HCT116 (cell line): ENCODE measurements at regions not wholly inside any gene's neighbourhood (a gene's known extent, or its start where the extent isn't known, plus 50 kb on each side); places are given as distances from the start of the nearest gene placed in this dataset.

Source experiments
- CEBPB ChIP-seq: IDR thresholded peaks from 2 replicates; pipeline ENCODE4 v1.6.1; 2012; ENCODE audit warnings: low read depth
- EGR1 ChIP-seq: IDR thresholded peaks from 2 replicates; pipeline ENCODE4 v1.6.1; 2012; ENCODE audit warnings: low read depth
- EZH2 ChIP-seq: fragments of 200-600 bp; sonication (generic); IDR thresholded peaks from 2 replicates; pipeline ENCODE4 v1.6.1; 2017; ENCODE audit warnings: antibody characterized with exemption, mixed run types
- POLR2A ChIP-seq: IDR thresholded peaks from 2 replicates; pipeline ENCODE4 v1.7.0; 2011; ENCODE audit warnings: borderline replicate concordance; ENCODE audit not compliant: insufficient read depth, insufficient read length; ENCODE audit errors: extremely low read depth
- POLR2AphosphoS5 ChIP-seq: IDR thresholded peaks from 2 replicates; pipeline ENCODE4 v1.6.1; 2011; ENCODE audit warnings: mild to moderate bottlenecking, low read depth, low read length, moderate library complexity
- SIN3A ChIP-seq: IDR thresholded peaks from 2 replicates; pipeline ENCODE4 v1.6.1; 2012; ENCODE audit warnings: low read depth
- SP1 ChIP-seq: IDR thresholded peaks from 2 replicates; pipeline ENCODE4 v1.6.1; 2012; ENCODE audit warnings: low read depth
- TCF7L2 ChIP-seq: IDR thresholded peaks from 2 replicates; pipeline ENCODE4 v1.7.0; 2011; ENCODE audit warnings: borderline replicate concordance, inconsistent platforms; ENCODE audit not compliant: insufficient read depth, insufficient read length; ENCODE audit errors: extremely low read depth
- YY1 ChIP-seq: IDR thresholded peaks from 2 replicates; pipeline ENCODE4 v1.6.1; 2011; ENCODE audit warnings: low read length, low read depth, moderate library complexity, mild to moderate bottlenecking; ENCODE audit not compliant: insufficient replicate concordance; ENCODE audit errors: extremely low read depth
- TF ChIP-seq, protein P1 (sequence below), 3 experiments: fragments of 200-600 bp in 1 of 3; sonication (generic) in 1 of 3; IDR thresholded peaks in 2 of 3; conservative IDR thresholded peaks in 1 of 3; 2 replicates each; pipeline ENCODE4 v1.5.1; 2012 to 2017; ENCODE audit warnings: low read depth in 2 of 3, low read length in 2 of 3, antibody characterized with exemption in 1 of 3, borderline replicate concordance in 1 of 3, control low read depth in 1 of 3, mild to moderate bottlenecking in 1 of 3, mixed read lengths in 1 of 3, mixed run types in 1 of 3, moderate library complexity in 1 of 3; ENCODE audit not compliant: insufficient read depth in 1 of 3
- TF ChIP-seq, protein P2 (sequence below): IDR thresholded peaks from 2 replicates; pipeline ENCODE4 v1.6.1; 2012; ENCODE audit warnings: low read depth
- TF ChIP-seq, protein P3 (sequence below): IDR thresholded peaks from 2 replicates; pipeline ENCODE4 v1.6.1; 2012

DNA sequence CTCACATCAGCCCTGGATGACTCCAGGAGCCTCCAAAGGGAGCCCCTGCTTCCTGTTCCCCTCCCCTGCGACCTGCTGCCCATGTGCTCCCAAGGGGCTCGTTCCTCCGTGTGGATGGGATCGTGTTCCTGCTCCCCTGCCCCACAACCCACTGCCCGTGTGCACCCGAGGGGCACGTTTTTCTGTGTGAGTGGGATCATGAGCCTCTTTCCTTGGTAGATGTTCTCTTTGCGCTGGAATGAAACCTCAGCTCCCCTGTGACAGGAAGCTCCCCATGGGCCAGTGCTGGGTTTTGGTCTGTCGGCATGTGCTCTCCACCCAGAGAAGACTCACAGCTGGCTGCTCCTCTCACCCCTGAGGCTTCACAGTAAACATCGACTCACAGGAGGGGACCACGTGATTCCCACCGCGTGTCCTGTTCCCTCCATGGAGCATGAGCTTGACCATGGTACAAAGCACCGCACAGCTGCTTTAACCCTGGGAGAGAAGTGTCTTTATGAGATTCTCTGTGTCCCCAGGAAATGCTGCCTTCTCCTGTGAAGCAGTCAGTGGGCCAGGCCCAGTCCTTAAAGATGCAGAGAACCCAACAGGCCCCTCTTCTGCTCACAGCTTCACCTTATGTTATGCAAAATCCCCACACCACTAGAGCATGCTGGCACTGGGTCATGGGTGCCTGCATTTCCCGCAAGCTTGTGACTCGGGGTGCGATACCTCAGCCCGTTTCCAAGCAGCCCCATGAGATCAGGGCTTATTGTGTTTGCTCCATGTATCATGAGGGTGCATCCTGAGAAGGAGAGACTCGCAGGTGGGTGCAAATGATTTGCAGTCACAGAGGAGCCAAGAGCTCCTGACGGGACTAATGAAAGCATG lies 215.1 kb downstream of the ERMARD start:
- TF ChIP-seq SP1: no peak
- TF ChIP-seq, protein P1, sequence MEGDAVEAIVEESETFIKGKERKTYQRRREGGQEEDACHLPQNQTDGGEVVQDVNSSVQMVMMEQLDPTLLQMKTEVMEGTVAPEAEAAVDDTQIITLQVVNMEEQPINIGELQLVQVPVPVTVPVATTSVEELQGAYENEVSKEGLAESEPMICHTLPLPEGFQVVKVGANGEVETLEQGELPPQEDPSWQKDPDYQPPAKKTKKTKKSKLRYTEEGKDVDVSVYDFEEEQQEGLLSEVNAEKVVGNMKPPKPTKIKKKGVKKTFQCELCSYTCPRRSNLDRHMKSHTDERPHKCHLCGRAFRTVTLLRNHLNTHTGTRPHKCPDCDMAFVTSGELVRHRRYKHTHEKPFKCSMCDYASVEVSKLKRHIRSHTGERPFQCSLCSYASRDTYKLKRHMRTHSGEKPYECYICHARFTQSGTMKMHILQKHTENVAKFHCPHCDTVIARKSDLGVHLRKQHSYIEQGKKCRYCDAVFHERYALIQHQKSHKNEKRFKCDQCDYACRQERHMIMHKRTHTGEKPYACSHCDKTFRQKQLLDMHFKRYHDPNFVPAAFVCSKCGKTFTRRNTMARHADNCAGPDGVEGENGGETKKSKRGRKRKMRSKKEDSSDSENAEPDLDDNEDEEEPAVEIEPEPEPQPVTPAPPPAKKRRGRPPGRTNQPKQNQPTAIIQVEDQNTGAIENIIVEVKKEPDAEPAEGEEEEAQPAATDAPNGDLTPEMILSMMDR (IDR thresholded peaks at IDR 0.05 in 2 of 3, conservative IDR thresholded peaks at IDR 0.05 in 1 of 3; ENCODE audit: borderline replicate concordance in 1 of 3, insufficient read depth in 1 of 3, low read depth in 2 of 3, low read length in 2 of 3): no peak
- TF ChIP-seq POLR2AphosphoS5: no peak
- no peak for TF ChIP-seq EZH2
- TF ChIP-seq, protein P2, sequence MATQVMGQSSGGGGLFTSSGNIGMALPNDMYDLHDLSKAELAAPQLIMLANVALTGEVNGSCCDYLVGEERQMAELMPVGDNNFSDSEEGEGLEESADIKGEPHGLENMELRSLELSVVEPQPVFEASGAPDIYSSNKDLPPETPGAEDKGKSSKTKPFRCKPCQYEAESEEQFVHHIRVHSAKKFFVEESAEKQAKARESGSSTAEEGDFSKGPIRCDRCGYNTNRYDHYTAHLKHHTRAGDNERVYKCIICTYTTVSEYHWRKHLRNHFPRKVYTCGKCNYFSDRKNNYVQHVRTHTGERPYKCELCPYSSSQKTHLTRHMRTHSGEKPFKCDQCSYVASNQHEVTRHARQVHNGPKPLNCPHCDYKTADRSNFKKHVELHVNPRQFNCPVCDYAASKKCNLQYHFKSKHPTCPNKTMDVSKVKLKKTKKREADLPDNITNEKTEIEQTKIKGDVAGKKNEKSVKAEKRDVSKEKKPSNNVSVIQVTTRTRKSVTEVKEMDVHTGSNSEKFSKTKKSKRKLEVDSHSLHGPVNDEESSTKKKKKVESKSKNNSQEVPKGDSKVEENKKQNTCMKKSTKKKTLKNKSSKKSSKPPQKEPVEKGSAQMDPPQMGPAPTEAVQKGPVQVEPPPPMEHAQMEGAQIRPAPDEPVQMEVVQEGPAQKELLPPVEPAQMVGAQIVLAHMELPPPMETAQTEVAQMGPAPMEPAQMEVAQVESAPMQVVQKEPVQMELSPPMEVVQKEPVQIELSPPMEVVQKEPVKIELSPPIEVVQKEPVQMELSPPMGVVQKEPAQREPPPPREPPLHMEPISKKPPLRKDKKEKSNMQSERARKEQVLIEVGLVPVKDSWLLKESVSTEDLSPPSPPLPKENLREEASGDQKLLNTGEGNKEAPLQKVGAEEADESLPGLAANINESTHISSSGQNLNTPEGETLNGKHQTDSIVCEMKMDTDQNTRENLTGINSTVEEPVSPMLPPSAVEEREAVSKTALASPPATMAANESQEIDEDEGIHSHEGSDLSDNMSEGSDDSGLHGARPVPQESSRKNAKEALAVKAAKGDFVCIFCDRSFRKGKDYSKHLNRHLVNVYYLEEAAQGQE: no peak
- TF ChIP-seq SIN3A: no peak
- TF ChIP-seq, protein P3, sequence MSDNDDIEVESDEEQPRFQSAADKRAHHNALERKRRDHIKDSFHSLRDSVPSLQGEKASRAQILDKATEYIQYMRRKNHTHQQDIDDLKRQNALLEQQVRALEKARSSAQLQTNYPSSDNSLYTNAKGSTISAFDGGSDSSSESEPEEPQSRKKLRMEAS: no peak
- TF ChIP-seq TCF7L2: no peak
- TF ChIP-seq POLR2A: no peak
- no peak for TF ChIP-seq CEBPB
- no peak for TF ChIP-seq YY1
- no peak for TF ChIP-seq EGR1
